AG10803 (cell line): ENCODE measurements at regions not wholly inside any gene's neighbourhood (a gene's known extent, or its start where the extent isn't known, plus 50 kb on each side); places are given as distances from the start of the nearest gene placed in this dataset.

Source experiments
- DNase-seq: peaks from one replicate; pipeline ENCODE4 v3.0.0; 2010; ENCODE audit warnings: low read depth
- H3K4me3 ChIP-seq: 2 replicates; pipeline ENCODE4 v1.5.1; 2011; ENCODE audit warnings: mild to moderate bottlenecking, low read length, control low read depth
- CTCF ChIP-seq: conservative IDR thresholded peaks from 2 replicates; pipeline ENCODE4 v1.5.1; 2011; ENCODE audit warnings: mild to moderate bottlenecking, low read length, control low read depth, inconsistent platforms

- TF ChIP-seq CTCF, result no peak
- H3K4me3 ChIP-seq, result no peak overlapping the region
- peak; percentile 34 for DNase-seq
These were observed 108.1 kb downstream of the GNAT3 start for GRCh38 chr7:80403686-80404241.

GRCh38 chr7:80401708-80402107 lies 110.2 kb downstream of the GNAT3 start:
- no peak overlapping the region for H3K4me3 ChIP-seq
- TF ChIP-seq CTCF, result no peak
- no peak for DNase-seq

GRCh38 chr7:80393786-80394185 lies 118.1 kb downstream of the GNAT3 start:
- no peak overlapping the region for H3K4me3 ChIP-seq
- no peak for DNase-seq
- TF ChIP-seq CTCF, result no peak

GRCh38 chr7:80392229-80393169 lies 119.4 kb downstream of the GNAT3 start:
- TF ChIP-seq CTCF, result peak; percentile 65
- peak; percentile 56 for DNase-seq

GRCh38 chr7:80387634-80388193 lies 124.2 kb downstream of the GNAT3 start:
- no peak overlapping the region for H3K4me3 ChIP-seq
- DNase-seq, result no peak
- no peak for TF ChIP-seq CTCF

More at GRCh38 chr7:80392229-80393169, 119.4 kb downstream of the GNAT3 start:
- no peak overlapping the region for H3K4me3 ChIP-seq

GRCh38 chr7:80386686-80387085 lies 125.2 kb downstream of the GNAT3 start:
- no peak for TF ChIP-seq CTCF
- peak; percentile 67 for DNase-seq
- no peak overlapping the region for H3K4me3 ChIP-seq
